Immature natural killer cell (primary cell): ENCODE measurements at regions not wholly inside any gene's neighbourhood (a gene's known extent, or its start where the extent isn't known, plus 50 kb on each side); places are given as distances from the start of the nearest gene placed in this dataset.

ENCODE experiments used
- DNase-seq, 3 donors: peaks; one replicate each; pipeline ENCODE4 v3.0.0; 2022; ENCODE audit warnings: mixed read lengths in 1 of 3
- H3K27ac Mint-ChIP-seq, 6 donors: one replicate each; pipeline ENCODE4 v1.8.0; 2020; ENCODE audit warnings: mixed read lengths in 6 of 6, mild to moderate bottlenecking in 5 of 6, inconsistent platforms in 4 of 6, moderate library complexity in 3 of 6
- H3K27me3 Mint-ChIP-seq, 3 donors: one replicate each; pipeline ENCODE4 v1.8.0; 2020 to 2021; ENCODE audit warnings: low read depth in 3 of 3, mild to moderate bottlenecking in 3 of 3, mixed read lengths in 3 of 3, moderate library complexity in 3 of 3, inconsistent platforms in 1 of 3
- H3K36me3 Mint-ChIP-seq, 3 donors: one replicate each; pipeline ENCODE4 v1.8.0; 2020; ENCODE audit warnings: mixed read lengths in 3 of 3, inconsistent platforms in 2 of 3, mild to moderate bottlenecking in 2 of 3
- H3K4me1 Mint-ChIP-seq, 2 donors: one replicate each; pipeline ENCODE4 v1.8.0; 2020; ENCODE audit warnings: inconsistent platforms in 2 of 2, mild to moderate bottlenecking in 2 of 2, mixed read lengths in 2 of 2, moderate library complexity in 1 of 2
- H3K4me3 Mint-ChIP-seq, 5 donors: one replicate each; pipeline ENCODE4 v1.8.0; 2020; ENCODE audit warnings: mild to moderate bottlenecking in 5 of 5, mixed read lengths in 5 of 5, inconsistent platforms in 3 of 5, moderate library complexity in 3 of 5
- H3K9me3 Mint-ChIP-seq, 6 donors: one replicate each; pipeline ENCODE4 v1.8.0; 2020; ENCODE audit warnings: mild to moderate bottlenecking in 6 of 6, mixed read lengths in 6 of 6, inconsistent platforms in 4 of 6, moderate library complexity in 3 of 6

- no peaks in the 10 kb centered on the region for H3K4me1 Mint-ChIP-seq
- H3K4me3 Mint-ChIP-seq, result no peak overlapping the region
- peaks cover 0 to 5% (median 2%) of the 10 kb centered on the region in 6 donors for H3K9me3 Mint-ChIP-seq
- H3K27me3 Mint-ChIP-seq, result peaks cover 1 to 6% (median 2%) of the 10 kb centered on the region in 3 donors
- H3K27ac Mint-ChIP-seq, result no peak overlapping the region
- no peak for DNase-seq
- no peaks in the 10 kb centered on the region for H3K36me3 Mint-ChIP-seq
Observed at GRCh38 chr3:135849827-135850226, 115.7 kb upstream of the PPP2R3A start.

GRCh38 chr3:135851201-135852081 is 114.1 kb upstream of the PPP2R3A start:
- Mint-ChIP-seq H3K9me3 (peaks cover 0 to 5% (median 2%) of the 10 kb centered on the region in 6 donors), H3K4me3 (no peak overlapping the region), H3K27me3 (peaks cover 1 to 6% (median 2%) of the 10 kb centered on the region in 3 donors), H3K36me3 (no peaks in the 10 kb centered on the region), H3K27ac (no peak overlapping the region), H3K4me1 (no peaks in the 10 kb centered on the region)
- no peak for DNase-seq

- Mint-ChIP-seq H3K27ac (no peak overlapping the region), H3K4me3 (no peak overlapping the region), H3K36me3 (no peaks in the 10 kb centered on the region), H3K27me3 (peaks cover 1 to 6% (median 2%) of the 10 kb centered on the region in 3 donors), H3K9me3 (peaks cover 0 to 3% (median under 1%) of the 10 kb centered on the region in 6 donors), H3K4me1 (no peaks in the 10 kb centered on the region)
- DNase-seq, result no peak
Observed at GRCh38 chr3:135853981-135854380, 111.5 kb upstream of the PPP2R3A start.

GRCh38 chr3:135860761-135861160 is 104.8 kb upstream of the PPP2R3A start:
- H3K4me3 Mint-ChIP-seq, result no peak overlapping the region
- peaks cover 0 to 2% (median 0%) of the 10 kb centered on the region in 3 donors for H3K27me3 Mint-ChIP-seq
- no peaks in the 10 kb centered on the region for H3K4me1 Mint-ChIP-seq
- no peak for DNase-seq
- peaks cover 0 to 4% (median 1%) of the 10 kb centered on the region in 6 donors for H3K9me3 Mint-ChIP-seq
- H3K36me3 Mint-ChIP-seq, result no peaks in the 10 kb centered on the region
- no peak overlapping the region for H3K27ac Mint-ChIP-seq

DNA sequence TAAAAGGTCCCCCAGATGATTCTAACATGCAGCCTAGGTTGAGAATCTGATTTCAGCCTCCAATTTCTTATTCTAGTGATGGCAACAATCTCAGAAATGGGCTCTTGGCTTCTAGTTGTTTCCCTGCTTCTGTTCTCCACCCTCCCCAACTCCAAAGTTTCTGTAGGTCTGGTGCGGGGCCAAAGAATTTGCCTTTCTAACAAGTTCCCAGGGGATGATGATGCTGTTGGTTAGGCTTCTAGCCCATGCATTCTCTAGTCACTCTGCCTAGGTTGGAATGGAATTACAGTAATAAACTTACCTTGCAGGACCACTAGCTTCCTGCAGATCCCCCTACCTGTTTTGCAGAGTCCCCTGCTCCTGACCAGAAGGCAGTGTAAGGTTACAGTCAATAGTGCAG is 103.2 kb upstream of the PPP2R3A start:
- H3K27ac Mint-ChIP-seq, result no peak overlapping the region
- H3K9me3 Mint-ChIP-seq, result peaks cover 0 to 4% (median 1%) of the 10 kb centered on the region in 6 donors
- H3K4me3 Mint-ChIP-seq, result no peak overlapping the region
- peaks cover 0 to 2% (median 0%) of the 10 kb centered on the region in 3 donors for H3K27me3 Mint-ChIP-seq
- H3K4me1 Mint-ChIP-seq, result no peaks in the 10 kb centered on the region
- no peak for DNase-seq
- peaks cover 0 to 3% (median 0%) of the 10 kb centered on the region in 3 donors for H3K36me3 Mint-ChIP-seq

DNA sequence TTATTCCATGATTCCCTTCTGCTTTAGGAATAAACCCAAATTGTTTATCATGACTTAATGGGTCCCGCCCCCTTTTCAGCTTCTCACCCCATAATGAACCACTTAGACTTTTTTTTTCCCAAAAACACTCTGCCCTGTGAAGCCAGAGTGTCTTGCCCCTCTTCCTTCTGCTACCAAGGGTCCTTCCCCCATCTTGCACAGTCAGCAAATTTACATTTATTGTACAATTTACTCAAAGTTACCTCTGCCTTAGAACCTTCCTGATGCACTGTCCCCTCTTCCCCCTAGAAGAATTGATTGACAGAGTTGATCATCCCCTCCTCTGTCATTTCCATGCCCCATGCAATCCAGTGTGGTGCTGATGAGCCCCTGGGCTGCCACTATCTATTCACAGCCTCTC is 101.5 kb upstream of the PPP2R3A start:
- no peak for DNase-seq
- H3K27ac Mint-ChIP-seq, result no peak overlapping the region
- peaks cover 0 to 3% (median 0%) of the 10 kb centered on the region in 3 donors for H3K36me3 Mint-ChIP-seq
- H3K9me3 Mint-ChIP-seq, result peaks cover 0 to 4% (median 1%) of the 10 kb centered on the region in 6 donors
- H3K4me3 Mint-ChIP-seq, result no peak overlapping the region
- H3K27me3 Mint-ChIP-seq, result peaks cover 0 to 2% (median 2%) of the 10 kb centered on the region in 3 donors
- H3K4me1 Mint-ChIP-seq, result no peaks in the 10 kb centered on the region

- peaks cover 0 to 4% (median 1%) of the 10 kb centered on the region in 6 donors for H3K9me3 Mint-ChIP-seq
Observed at GRCh38 chr3:135865085-135865484, 100.4 kb upstream of the PPP2R3A start.

DNA sequence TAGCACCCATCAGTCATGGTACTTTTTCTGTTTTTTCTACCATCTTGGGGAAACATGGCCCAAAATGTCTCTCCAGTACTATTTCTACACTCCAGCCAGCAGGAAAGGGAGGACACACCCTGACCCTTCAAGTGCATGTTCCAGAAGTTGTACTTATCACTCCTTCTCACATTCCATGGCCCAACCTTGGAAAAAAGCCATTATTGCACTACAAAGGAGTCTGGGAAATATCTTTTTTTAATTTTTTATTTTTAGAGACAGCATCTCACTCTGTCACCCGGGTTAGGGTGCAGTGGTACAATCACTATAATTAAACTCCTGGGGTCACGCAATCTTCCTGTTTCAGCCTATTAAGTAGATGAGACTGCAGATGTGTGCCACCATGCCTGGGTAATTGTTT is 100.0 kb upstream of the PPP2R3A start:
- Mint-ChIP-seq H3K4me1 (no peaks in the 10 kb centered on the region), H3K27me3 (peaks cover 0 to 2% (median 2%) of the 10 kb centered on the region in 3 donors), H3K4me3 (no peak overlapping the region), H3K9me3 (peaks cover 0 to 4% (median 1%) of the 10 kb centered on the region in 6 donors), H3K36me3 (peaks cover 0 to 3% (median 0%) of the 10 kb centered on the region in 3 donors), H3K27ac (no peak overlapping the region)
- no peak for DNase-seq

More at GRCh38 chr3:135865085-135865484, 100.4 kb upstream of the PPP2R3A start:
- Mint-ChIP-seq H3K27ac (no peak overlapping the region), H3K4me3 (no peak overlapping the region), H3K36me3 (peaks cover 0 to 3% (median 0%) of the 10 kb centered on the region in 3 donors), H3K4me1 (no peaks in the 10 kb centered on the region), H3K27me3 (peaks cover 0 to 2% (median 2%) of the 10 kb centered on the region in 3 donors)
- no peak for DNase-seq

GRCh38 chr3:135867911-135868310 is 97.6 kb upstream of the PPP2R3A start:
- Mint-ChIP-seq H3K27me3 (peaks cover 0 to 2% (median 2%) of the 10 kb centered on the region in 3 donors), H3K36me3 (peaks cover 0 to 3% (median 0%) of the 10 kb centered on the region in 3 donors), H3K4me1 (no peaks in the 10 kb centered on the region), H3K9me3 (peaks cover 0 to 13% (median 7%) of the 10 kb centered on the region in 6 donors), H3K27ac (no peak overlapping the region), H3K4me3 (no peak overlapping the region)
- DNase-seq, result no peak

- peaks cover 0 to 3% (median 0%) of the 10 kb centered on the region in 3 donors for H3K36me3 Mint-ChIP-seq
- DNase-seq, result no peak
- no peaks in the 10 kb centered on the region for H3K4me1 Mint-ChIP-seq
- H3K4me3 Mint-ChIP-seq, result no peak overlapping the region
- peaks cover 4 to 21% (median 15%) of the 10 kb centered on the region in 6 donors for H3K9me3 Mint-ChIP-seq
- no peak overlapping the region for H3K27ac Mint-ChIP-seq
- peaks cover 0 to 8% (median 2%) of the 10 kb centered on the region in 3 donors for H3K27me3 Mint-ChIP-seq
Observed at GRCh38 chr3:135868801-135869200, 96.7 kb upstream of the PPP2R3A start.

GRCh38 chr3:135869439-135870105 is 96.0 kb upstream of the PPP2R3A start:
- Mint-ChIP-seq H3K9me3 (peaks cover 6 to 22% (median 16%) of the 10 kb centered on the region in 6 donors), H3K36me3 (peaks cover 0 to 3% (median 0%) of the 10 kb centered on the region in 3 donors), H3K27ac (no peak overlapping the region)

GRCh38 chr3:135871311-135871710 is 94.2 kb upstream of the PPP2R3A start:
- Mint-ChIP-seq H3K27me3 (peaks cover 0 to 11% (median 0%) of the 10 kb centered on the region in 3 donors), H3K36me3 (peaks cover 0 to 3% (median 0%) of the 10 kb centered on the region in 3 donors), H3K4me3 (no peak overlapping the region), H3K9me3 (peaks cover 8 to 22% (median 16%) of the 10 kb centered on the region in 6 donors), H3K4me1 (no peaks in the 10 kb centered on the region), H3K27ac (no peak overlapping the region)
- DNase-seq, result no peak

More at GRCh38 chr3:135869439-135870105, 96.0 kb upstream of the PPP2R3A start:
- Mint-ChIP-seq H3K27me3 (peaks cover 0 to 11% (median 0%) of the 10 kb centered on the region in 3 donors), H3K4me3 (no peak overlapping the region), H3K4me1 (no peaks in the 10 kb centered on the region)
- no peak for DNase-seq

DNA sequence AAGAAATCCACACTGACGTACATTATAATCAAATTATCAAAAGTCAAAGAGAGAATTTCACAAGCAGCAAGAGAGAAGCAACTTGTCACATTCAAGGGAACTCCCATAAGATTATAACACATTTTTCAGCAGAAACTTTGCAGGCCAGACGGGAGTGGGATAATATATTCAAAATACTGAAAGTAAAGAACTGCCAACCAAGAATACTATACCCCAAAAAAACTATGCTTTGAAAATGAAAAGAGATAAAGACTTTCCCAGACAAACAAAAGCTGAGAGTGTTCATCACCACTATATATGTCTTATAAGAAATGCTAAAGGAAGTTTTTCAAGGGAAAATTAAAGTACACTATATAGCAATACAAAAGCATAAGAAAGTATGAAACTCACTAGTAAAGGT is 91.5 kb upstream of the PPP2R3A start:
- no peak overlapping the region for H3K4me3 Mint-ChIP-seq
- no peak overlapping the region for H3K27ac Mint-ChIP-seq
- no peaks in the 10 kb centered on the region for H3K36me3 Mint-ChIP-seq

DNA sequence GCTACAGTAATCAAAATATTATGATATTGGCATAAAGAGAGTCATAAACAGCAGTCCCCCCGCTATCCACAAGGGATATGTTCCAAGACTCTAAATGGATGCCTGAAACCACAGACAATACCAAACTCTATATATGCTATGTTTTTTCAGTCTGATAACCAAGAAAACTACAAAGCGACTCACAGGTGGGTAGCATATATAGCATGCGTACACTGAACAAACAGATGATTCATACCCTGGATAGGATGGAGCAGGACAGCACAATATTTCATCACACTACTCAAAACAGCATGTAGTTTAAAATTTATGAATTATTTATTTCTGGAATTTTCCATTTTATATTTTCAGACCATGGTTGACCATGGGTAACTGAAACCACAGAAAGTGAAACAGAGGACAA is 87.0 kb upstream of the PPP2R3A start:
- no peaks in the 10 kb centered on the region for H3K4me1 Mint-ChIP-seq
- H3K27me3 Mint-ChIP-seq, result peaks cover 0 to 5% (median 1%) of the 10 kb centered on the region in 3 donors
- DNase-seq, result no peak
- no peak overlapping the region for H3K27ac Mint-ChIP-seq
- peaks cover 2 to 13% (median 8%) of the 10 kb centered on the region in 6 donors for H3K9me3 Mint-ChIP-seq
- H3K4me3 Mint-ChIP-seq, result no peak overlapping the region
- no peaks in the 10 kb centered on the region for H3K36me3 Mint-ChIP-seq

More for the DNA sequence above, 91.5 kb upstream of the PPP2R3A start:
- Mint-ChIP-seq H3K4me1 (no peaks in the 10 kb centered on the region), H3K9me3 (peaks cover 6 to 28% (median 18%) of the 10 kb centered on the region in 6 donors), H3K27me3 (peaks cover 0 to 10% (median 0%) of the 10 kb centered on the region in 3 donors)
- DNase-seq, result no peak
